Activated T-helper 1 cell treated with anti-CD3 and anti-CD28 coated beads, Interleukin-12 subunit alpha, Interleukin-12 subunit beta, Interleukin-2, Interleukin-4 antibody, amounts not matched to agents 30 ng/mL and 10 ng/mL and 1 ng/mL, durations not matched to agents 14 hours and 24 hours and 36 hours (primary cell): ENCODE measurements at regions not wholly inside any gene's neighbourhood (a gene's known extent, or its start where the extent isn't known, plus 50 kb on each side); places are given as distances from the start of the nearest gene placed in this dataset.

Experiments
- DNase-seq: peaks from one replicate; pipeline ENCODE4 v3.0.0; 2021; ENCODE audit warnings: low spot score
- H3K27ac Mint-ChIP-seq: one replicate; pipeline ENCODE4 v1.8.0; 2021; ENCODE audit warnings: mild to moderate bottlenecking, mixed read lengths
- H3K27me3 Mint-ChIP-seq: one replicate; pipeline ENCODE4 v1.8.0; 2022; ENCODE audit warnings: mild to moderate bottlenecking, moderate library complexity, mixed read lengths; ENCODE audit not compliant: insufficient read depth
- H3K36me3 Mint-ChIP-seq: one replicate; pipeline ENCODE4 v1.8.0; 2021; ENCODE audit warnings: low read depth, mixed read lengths
- H3K4me1 Mint-ChIP-seq: one replicate; pipeline ENCODE4 v1.8.0; 2021; ENCODE audit warnings: low read depth, mixed read lengths
- H3K4me3 Mint-ChIP-seq: one replicate; pipeline ENCODE4 v1.8.0; 2021; ENCODE audit warnings: mild to moderate bottlenecking, moderate library complexity, mixed read lengths
- H3K9me3 Mint-ChIP-seq: one replicate; pipeline ENCODE4 v1.8.0; 2021; ENCODE audit warnings: mixed read lengths
- intact Hi-C: fragments of 100-400 bp; cut with micrococcal nuclease; formaldehyde crosslinking; loops from one replicate; pipeline ENCODE4 v1.15.1; 2024

DNA sequence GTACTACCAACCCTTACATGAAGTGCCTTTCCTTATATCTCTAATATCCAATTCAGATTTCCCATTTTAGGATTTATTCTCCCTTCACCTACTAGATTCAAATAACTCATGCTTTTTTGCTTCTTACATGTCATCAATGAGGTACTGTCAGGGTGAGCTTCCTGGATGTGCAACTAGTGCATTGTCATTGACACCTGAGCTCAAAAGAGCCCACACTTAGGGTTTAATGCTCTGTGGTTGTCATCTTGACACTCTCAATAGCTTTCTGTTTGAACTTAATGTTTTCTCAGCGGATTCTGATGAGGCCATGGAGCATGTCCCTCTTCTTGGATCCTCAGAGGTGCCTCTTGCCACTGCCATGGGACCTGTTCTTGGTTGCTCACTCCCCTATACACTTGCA is 1033.3 kb upstream of the EYS start:
- Mint-ChIP-seq H3K27ac (no peak overlapping the region), H3K4me3 (no peak overlapping the region), H3K27me3 (no peaks in the 10 kb centered on the region), H3K36me3 (no peaks in the 10 kb centered on the region), H3K4me1 (no peaks in the 10 kb centered on the region), H3K9me3 (peaks cover 5% of the 10 kb centered on the region)
- DNase-seq = no peak
- intact Hi-C loops = no loop called here

DNA sequence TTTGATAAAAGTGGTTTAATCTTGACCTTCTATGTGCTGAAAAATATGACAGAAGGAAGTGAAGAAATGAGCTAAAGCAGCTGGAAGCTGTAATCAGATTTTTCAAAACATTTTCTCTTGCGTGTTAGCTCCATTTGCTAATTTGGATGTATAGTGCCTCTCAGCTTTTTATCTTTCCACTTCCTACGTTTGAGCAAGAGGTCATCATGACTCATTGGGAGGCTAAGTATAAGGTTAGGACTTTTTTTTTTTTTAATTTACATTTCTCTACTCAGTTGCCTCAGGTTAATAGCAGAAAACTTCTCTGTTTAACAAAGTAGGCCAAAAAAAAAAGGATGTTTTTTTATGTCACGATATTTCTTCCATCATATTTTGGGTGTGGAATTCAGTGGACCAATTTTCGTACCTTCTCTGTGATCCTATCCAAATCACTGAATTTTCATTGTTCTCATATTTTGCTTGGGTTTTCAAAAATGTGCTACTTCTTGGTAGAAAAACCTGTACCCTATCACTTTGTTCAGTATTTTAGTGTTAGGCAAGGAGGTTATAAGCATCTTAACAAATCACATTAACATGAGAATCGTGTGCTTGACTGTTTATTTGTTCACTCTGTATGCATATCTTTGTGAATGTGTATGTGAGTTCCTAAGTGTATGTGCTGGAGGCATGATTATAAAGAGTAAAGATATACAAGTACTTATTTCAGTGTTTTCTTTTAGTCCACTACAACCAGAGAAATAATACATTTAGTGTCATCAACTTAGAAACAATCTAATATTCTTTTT is 1028.3 kb upstream of the EYS start:
- H3K4me1 Mint-ChIP-seq = no peaks in the 10 kb centered on the region
- no peak for DNase-seq
- no peak overlapping the region for H3K27ac Mint-ChIP-seq
- H3K9me3 Mint-ChIP-seq = peaks cover 4% of the 10 kb centered on the region
- no peak overlapping the region for H3K4me3 Mint-ChIP-seq
- H3K27me3 Mint-ChIP-seq = no peaks in the 10 kb centered on the region
- H3K36me3 Mint-ChIP-seq = no peaks in the 10 kb centered on the region
- intact Hi-C loops = no loop called here

DNA sequence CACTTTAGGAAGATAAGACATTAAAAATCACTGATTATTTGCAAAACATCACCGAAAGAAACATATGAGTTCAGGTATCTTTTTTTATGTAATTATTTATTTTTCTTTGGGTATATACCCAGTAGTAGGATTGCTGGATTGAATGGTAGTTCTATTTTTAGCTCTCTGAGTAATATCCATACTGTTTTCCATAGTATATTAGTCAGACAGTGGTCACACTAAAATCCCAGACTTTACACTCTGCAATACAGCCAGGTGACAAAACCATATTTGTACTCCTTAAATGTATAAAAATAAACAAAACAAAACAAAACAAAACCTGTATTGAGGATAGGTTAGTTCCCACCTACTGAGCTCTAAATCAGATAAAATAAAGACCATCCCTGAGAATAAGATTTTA is 1024.3 kb upstream of the EYS start:
- Mint-ChIP-seq H3K27me3 (no peaks in the 10 kb centered on the region), H3K36me3 (no peaks in the 10 kb centered on the region), H3K4me3 (no peak overlapping the region), H3K9me3 (peaks cover 9% of the 10 kb centered on the region), H3K27ac (no peak overlapping the region), H3K4me1 (no peaks in the 10 kb centered on the region)
- intact Hi-C loops = no loop called here
- no peak for DNase-seq

DNA sequence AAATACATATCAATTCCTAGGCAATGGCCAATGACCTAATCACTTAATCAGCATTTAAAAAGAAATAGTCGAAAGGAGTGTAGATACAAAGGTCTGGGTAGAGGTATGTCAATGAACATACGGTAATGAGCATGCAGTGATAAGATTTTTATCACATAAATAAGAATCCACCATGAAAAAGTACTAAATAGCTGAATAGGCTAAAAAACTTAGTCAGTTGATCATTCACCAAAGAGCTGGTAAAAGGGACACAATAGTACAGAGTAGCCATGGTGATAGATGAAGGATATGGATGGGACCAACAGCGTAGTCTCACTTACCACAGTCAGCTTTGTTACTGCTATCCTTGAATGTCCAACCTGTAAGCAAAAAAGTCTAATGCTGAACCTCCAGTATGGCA is 1018.6 kb upstream of the EYS start:
- H3K4me1 Mint-ChIP-seq = no peaks in the 10 kb centered on the region
- no peaks in the 10 kb centered on the region for H3K27me3 Mint-ChIP-seq
- intact Hi-C loops = no loop called here
- peaks cover 11% of the 10 kb centered on the region for H3K9me3 Mint-ChIP-seq
- H3K36me3 Mint-ChIP-seq = no peaks in the 10 kb centered on the region
- no peak for DNase-seq
- H3K4me3 Mint-ChIP-seq = no peak overlapping the region
- H3K27ac Mint-ChIP-seq = no peak overlapping the region

DNA sequence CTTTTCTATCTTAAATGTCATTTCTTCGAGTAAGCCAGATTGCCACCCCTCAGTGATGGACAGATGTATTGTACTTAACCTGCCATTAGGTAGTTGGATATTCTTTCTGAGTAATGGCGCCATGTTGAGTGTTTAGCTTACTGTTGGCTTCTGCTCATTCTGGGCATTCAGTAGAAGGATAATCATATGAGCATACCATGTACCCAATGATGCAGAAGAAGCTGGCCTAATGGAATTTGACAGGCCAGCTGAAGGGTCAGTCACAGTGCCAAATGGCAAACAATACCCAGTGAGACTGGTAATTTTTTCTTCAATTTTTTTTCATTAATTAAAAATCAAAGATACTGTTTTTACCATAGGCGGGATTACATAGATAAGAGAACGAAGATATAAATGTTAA is 1010.8 kb upstream of the EYS start:
- intact Hi-C loops = no loop called here
- Mint-ChIP-seq H3K36me3 (no peaks in the 10 kb centered on the region), H3K9me3 (peaks cover 7% of the 10 kb centered on the region), H3K4me3 (no peak overlapping the region), H3K4me1 (no peaks in the 10 kb centered on the region), H3K27me3 (no peaks in the 10 kb centered on the region), H3K27ac (no peak overlapping the region)
- DNase-seq = no peak

DNA sequence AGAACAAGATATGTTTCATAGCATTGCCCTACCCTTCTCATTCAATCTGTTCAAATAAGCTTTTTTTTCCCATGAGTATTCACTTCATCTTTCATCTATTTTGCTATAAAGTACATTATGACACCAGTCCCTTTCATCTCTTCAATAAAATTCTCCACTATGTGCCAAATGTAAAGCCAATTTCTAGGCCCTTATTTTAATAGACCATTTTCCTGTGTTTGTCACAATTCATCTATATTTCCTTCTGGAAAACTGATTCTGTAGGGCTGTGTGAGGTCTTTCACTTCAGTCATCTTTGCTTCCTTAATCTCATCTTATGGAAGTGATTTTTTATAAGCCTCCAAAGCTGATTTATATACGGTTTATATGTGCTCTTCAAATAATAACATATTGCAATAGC is 992.4 kb upstream of the EYS start:
- no peak for DNase-seq
- H3K9me3 Mint-ChIP-seq = peaks cover 8% of the 10 kb centered on the region
- H3K4me3 Mint-ChIP-seq = no peak overlapping the region
- no peaks in the 10 kb centered on the region for H3K4me1 Mint-ChIP-seq
- intact Hi-C loops = no loop called here
- no peaks in the 10 kb centered on the region for H3K27me3 Mint-ChIP-seq
- no peaks in the 10 kb centered on the region for H3K36me3 Mint-ChIP-seq
- H3K27ac Mint-ChIP-seq = no peak overlapping the region

DNA sequence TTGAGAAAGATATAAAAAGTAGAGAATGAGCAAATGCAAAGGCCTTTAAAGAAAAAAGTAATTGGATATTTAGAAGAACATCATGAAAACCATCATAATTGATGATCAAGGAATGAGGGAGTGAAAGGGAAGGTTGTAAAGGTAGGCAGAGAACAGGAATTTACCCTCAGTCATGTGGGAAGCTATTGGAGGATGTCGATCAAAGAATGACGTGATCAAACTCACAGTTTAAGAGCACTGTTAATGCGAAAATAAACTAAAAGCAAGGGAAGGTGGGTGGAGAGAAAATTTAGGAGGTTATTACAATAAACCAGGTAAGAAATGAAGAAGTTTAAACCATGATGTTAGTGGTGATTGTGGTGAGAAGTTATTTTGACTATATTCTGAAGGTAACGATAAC is 982.6 kb upstream of the EYS start:
- H3K4me1 Mint-ChIP-seq = no peaks in the 10 kb centered on the region
- H3K27ac Mint-ChIP-seq = no peak overlapping the region
- H3K4me3 Mint-ChIP-seq = no peak overlapping the region
- intact Hi-C loops = loop anchor here (5.0 kb wide), 1 partner anchor 1467 kb away; no protein-coding TSS in a partner anchor
- H3K9me3 Mint-ChIP-seq = peaks cover 21% of the 10 kb centered on the region
- no peaks in the 10 kb centered on the region for H3K27me3 Mint-ChIP-seq
- DNase-seq = no peak
- H3K36me3 Mint-ChIP-seq = no peaks in the 10 kb centered on the region

DNA sequence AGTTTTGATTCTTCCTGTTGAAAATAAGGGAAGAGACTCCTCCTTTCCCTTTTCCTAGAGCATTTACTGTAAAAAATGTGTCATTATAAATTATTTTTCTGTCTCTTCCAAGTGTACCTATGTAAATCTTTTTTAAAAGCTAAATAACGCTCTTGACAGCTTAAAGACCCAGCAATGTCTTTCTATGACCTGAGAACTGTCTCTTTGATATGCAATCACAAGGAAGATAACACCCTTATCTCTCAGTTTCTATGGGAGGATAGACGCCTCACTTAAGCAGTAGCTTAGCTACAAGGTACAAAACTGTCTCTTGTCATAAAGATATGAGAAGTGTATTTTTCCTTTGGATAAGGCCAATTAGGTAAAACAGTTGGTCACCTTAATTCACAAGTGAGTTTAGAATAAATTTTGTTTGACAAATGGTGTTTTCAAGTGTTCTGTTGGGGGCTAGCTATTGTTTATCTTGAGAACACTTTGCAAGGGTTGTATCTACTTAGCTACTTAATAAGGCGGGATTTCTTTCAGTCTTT is 980.6 kb upstream of the EYS start:
- no peak for DNase-seq
- Mint-ChIP-seq H3K27me3 (no peaks in the 10 kb centered on the region), H3K9me3 (peaks cover 21% of the 10 kb centered on the region), H3K4me3 (no peak overlapping the region), H3K4me1 (no peaks in the 10 kb centered on the region), H3K27ac (no peak overlapping the region), H3K36me3 (no peaks in the 10 kb centered on the region)
- intact Hi-C loops = no loop called here

DNA sequence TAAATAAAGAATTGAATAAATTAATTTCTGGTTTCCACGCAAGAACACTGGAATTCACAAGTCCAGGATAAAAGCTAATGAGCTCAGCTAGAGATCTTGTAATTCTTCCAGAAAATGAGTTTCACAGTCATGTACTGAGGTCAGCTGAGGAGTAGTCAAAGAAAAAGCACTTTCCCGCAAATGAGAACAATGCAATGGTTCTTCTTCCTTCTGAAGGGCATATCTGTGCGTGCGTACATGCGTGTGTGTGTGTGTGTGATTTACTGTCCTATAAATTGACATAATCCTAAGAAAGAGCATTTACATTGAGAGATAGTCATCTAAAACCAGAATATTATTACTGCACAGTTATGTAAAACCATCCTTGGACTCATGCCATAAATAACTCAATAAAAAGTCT is 968.9 kb upstream of the EYS start:
- no peak for DNase-seq
- Mint-ChIP-seq H3K27me3 (no peaks in the 10 kb centered on the region), H3K27ac (no peak overlapping the region), H3K4me1 (no peaks in the 10 kb centered on the region), H3K4me3 (no peak overlapping the region), H3K9me3 (peaks cover 4% of the 10 kb centered on the region), H3K36me3 (no peaks in the 10 kb centered on the region)
- intact Hi-C loops = no loop called here

DNA sequence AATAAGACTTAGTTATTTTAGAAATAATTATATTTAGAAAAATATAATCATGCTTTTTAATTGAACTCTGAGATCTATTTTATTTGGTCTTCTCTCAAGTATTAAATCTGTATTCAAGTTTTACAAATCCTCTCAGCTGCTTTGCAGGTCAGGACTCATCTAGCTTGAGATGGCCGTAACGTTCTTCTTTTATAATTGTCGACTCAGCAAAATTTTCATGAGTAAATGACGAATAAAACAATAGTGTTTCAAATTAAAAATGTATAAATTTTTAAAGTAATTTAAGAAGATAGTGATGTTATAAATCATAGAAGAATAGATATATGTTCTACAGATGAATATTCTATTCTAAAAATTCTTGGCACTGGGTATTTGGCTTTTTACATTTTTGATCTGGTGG is 957.1 kb upstream of the EYS start:
- H3K27me3 Mint-ChIP-seq = no peaks in the 10 kb centered on the region
- no peaks in the 10 kb centered on the region for H3K4me1 Mint-ChIP-seq
- no peak overlapping the region for H3K27ac Mint-ChIP-seq
- no peaks in the 10 kb centered on the region for H3K36me3 Mint-ChIP-seq
- H3K9me3 Mint-ChIP-seq = no peaks in the 10 kb centered on the region
- DNase-seq = no peak
- H3K4me3 Mint-ChIP-seq = no peak overlapping the region
- intact Hi-C loops = no loop called here

DNA sequence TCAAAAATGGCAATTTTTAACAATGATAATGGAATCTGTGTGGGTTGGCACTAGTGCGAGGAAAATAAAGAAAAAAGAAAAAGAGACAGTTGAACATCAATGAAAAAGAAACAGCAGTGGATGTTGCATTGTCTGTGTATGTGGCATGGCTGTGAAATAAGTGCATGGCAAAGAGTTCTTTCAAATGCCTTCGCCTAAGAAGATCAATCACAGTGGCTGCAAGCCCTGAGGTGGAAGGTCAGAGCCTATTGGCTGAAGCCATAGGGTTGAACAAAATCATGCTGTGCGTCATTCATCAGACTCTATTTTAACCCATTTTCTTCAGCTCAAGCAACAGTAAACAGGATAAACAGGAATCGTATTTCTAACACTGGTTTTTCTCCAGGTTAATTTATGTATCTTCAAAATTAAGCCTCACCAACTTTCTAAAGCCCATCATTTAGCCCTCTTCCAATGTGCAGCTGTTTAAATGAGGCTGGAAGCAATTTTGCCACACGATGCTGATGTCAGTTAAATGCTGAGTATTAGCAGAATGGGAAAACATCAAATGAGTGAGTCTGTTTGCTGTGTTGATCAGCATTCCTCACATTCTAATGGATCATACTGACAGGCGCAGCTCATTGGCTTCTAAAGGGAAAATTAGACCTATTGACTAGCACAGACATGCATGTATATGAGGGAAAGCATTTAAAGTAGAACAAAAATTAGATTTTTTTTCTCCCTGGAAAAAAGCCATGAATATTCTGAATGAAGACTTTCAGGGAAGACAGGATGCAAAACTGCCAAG is 955.9 kb upstream of the EYS start:
- Mint-ChIP-seq H3K4me1 (no peaks in the 10 kb centered on the region), H3K9me3 (no peaks in the 10 kb centered on the region), H3K36me3 (no peaks in the 10 kb centered on the region), H3K27me3 (no peaks in the 10 kb centered on the region), H3K4me3 (no peak overlapping the region), H3K27ac (no peak overlapping the region)
- no peak for DNase-seq
- intact Hi-C loops = no loop called here

DNA sequence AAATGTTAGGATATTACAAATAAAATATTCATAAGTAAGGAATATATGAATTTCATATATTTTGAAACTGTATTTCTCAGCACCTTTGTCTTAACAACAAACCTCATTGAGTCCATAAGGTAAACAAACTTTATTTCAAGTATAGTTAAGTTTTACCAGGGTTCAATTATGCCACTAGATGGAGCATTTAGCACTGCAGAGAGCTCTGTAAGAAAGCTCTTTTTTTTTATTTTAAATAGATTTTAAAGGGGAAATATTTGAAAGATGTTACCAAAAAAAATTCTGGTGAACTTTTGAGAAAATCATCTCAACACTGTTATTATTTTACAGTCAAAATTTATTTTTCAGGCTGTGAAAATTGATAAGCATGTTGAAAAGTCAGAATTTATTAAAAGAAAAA is 955.2 kb upstream of the EYS start:
- Mint-ChIP-seq H3K4me3 (no peak overlapping the region), H3K27ac (no peak overlapping the region), H3K27me3 (no peaks in the 10 kb centered on the region), H3K4me1 (no peaks in the 10 kb centered on the region), H3K9me3 (no peaks in the 10 kb centered on the region), H3K36me3 (no peaks in the 10 kb centered on the region)
- intact Hi-C loops = no loop called here
- DNase-seq = no peak

DNA sequence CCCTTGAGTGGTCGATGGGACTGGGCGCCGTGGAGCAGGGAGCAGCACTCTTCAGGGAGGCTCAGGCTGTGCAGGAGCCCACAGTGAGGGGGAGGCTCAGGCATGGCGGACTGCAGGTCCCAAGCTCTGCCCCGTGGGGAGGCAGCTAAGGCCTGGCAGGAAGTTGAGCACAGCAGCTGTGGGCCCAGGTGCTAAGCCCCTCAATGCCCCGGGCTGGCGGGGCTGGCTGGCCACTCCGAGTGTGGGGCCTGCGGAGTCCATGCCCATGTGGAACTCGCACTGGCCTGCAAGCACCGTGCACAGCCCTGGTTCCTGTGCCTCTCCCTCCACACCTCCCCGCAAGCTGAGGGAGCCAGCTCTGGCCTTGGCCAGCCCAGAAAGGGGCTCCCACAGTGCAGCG is 948.4 kb upstream of the EYS start:
- Mint-ChIP-seq H3K27me3 (no peaks in the 10 kb centered on the region), H3K4me1 (no peaks in the 10 kb centered on the region), H3K9me3 (peaks cover 15% of the 10 kb centered on the region), H3K36me3 (no peaks in the 10 kb centered on the region), H3K27ac (no peak overlapping the region), H3K4me3 (no peak overlapping the region)
- DNase-seq = no peak
- intact Hi-C loops = no loop called here
